ENCODE measurements at regions not wholly inside any gene's neighbourhood (a gene's known extent, or its start where the extent isn't known, plus 50 kb on each side); places are given as distances from the start of the nearest gene placed in this dataset.

GRCh38 chr9:107624234-107624948 is 134.8 kb upstream of the KLF4 start:
- TF ChIP-seq, protein P1, sequence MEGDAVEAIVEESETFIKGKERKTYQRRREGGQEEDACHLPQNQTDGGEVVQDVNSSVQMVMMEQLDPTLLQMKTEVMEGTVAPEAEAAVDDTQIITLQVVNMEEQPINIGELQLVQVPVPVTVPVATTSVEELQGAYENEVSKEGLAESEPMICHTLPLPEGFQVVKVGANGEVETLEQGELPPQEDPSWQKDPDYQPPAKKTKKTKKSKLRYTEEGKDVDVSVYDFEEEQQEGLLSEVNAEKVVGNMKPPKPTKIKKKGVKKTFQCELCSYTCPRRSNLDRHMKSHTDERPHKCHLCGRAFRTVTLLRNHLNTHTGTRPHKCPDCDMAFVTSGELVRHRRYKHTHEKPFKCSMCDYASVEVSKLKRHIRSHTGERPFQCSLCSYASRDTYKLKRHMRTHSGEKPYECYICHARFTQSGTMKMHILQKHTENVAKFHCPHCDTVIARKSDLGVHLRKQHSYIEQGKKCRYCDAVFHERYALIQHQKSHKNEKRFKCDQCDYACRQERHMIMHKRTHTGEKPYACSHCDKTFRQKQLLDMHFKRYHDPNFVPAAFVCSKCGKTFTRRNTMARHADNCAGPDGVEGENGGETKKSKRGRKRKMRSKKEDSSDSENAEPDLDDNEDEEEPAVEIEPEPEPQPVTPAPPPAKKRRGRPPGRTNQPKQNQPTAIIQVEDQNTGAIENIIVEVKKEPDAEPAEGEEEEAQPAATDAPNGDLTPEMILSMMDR (IDR thresholded peaks at IDR 0.05): no peak
- no peak for TF ChIP-seq EZH2 (IDR thresholded peaks at IDR 0.05; ENCODE audit: borderline replicate concordance, insufficient read depth, low read depth, low read length, poor library complexity, severe bottlenecking)

Measured in B cell (primary cell).